ENCODE measurements at regions not wholly inside any gene's neighbourhood (a gene's known extent, or its start where the extent isn't known, plus 50 kb on each side); places are given as distances from the start of the nearest gene placed in this dataset.

DNA sequence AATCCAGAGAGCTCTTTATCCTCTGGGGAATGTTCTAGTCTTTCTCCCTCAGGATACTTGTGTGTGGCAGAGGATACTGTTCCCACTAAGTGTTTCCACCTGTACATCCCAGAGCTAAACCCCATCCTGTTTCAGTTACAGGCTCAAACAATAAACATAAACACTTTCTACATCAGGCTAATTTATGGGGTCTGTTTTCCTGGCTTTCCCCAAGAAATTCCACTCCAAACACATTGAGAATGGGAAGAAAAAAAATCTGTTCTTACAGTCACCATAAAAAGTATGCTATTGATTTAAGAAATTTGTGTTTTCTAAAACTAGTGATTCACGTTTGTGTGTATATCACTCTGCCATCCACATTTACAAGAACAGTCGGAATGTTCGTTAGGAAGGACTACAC lies 293.9 kb upstream of the FOXQ1 start:
- intact Hi-C loops (cut with DNase I): no loop called here
- DNase-seq (no peak), ATAC-seq (no peak)
- Histone ChIP-seq H3K4me1 (no peaks in the 10 kb centered on the region), H3K4me3 (no peak overlapping the region), H3K9me3 (no peaks in the 10 kb centered on the region), H3K27ac (no peak overlapping the region), H3K36me3 (no peaks in the 10 kb centered on the region), H3K27me3 (no peaks in the 10 kb centered on the region)
- no peak for TF ChIP-seq POLR2A (IDR thresholded peaks at IDR 0.05)
- TF ChIP-seq, protein P1, sequence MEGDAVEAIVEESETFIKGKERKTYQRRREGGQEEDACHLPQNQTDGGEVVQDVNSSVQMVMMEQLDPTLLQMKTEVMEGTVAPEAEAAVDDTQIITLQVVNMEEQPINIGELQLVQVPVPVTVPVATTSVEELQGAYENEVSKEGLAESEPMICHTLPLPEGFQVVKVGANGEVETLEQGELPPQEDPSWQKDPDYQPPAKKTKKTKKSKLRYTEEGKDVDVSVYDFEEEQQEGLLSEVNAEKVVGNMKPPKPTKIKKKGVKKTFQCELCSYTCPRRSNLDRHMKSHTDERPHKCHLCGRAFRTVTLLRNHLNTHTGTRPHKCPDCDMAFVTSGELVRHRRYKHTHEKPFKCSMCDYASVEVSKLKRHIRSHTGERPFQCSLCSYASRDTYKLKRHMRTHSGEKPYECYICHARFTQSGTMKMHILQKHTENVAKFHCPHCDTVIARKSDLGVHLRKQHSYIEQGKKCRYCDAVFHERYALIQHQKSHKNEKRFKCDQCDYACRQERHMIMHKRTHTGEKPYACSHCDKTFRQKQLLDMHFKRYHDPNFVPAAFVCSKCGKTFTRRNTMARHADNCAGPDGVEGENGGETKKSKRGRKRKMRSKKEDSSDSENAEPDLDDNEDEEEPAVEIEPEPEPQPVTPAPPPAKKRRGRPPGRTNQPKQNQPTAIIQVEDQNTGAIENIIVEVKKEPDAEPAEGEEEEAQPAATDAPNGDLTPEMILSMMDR (IDR thresholded peaks at IDR 0.05): no peak
- 65% methylated on average over 3 of the region's 3 CpGs for WGBS (ENCODE audit: insufficient coverage, low coverage, low lambda C conversion rate, missing lambda C conversion rate)

DNA sequence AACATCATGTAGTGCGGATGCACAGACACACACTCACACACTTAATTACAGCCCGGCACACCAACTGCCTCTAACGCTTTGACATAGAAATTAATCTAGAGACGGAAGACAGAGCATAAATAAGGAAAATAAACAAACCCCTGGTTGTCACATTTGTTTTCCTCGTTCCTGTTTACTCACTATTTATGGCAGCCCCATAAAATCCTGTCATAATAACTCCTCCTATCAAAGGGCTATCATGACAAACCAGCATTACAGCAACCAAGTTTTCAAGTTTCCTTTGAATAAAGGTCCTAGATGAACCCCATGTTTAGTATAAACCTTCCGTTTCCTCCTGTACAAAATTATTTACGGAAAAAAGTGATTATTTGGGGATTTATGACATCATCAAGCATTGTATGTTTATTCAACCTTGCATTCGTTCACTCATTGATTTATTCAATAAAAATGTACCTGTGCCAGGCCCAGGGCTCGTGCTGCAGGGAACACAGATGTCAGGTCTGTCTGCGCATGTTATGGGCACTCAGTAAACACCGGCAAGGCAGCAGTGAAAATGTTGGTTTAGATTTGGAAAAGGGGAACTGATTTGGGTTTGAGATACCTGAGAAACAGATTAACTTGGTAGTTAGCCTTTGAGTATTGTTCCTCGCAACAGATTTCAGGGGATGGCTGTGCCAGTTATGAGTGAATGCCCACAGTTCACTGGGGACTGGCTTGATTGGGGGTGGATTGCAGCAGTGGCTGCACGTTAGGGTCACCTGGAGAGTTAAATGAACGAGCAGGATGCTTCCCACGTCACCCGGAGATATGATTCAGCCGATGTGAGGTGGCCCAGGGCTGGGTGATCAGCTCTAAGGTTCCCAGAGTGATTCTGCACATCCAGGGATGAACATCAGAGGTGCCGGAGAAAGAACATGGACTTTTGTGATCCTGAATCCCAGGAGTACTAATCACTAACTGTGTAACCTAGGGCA lies 295.3 kb upstream of the FOXQ1 start:
- no peak for ATAC-seq
- WGBS (ENCODE audit: insufficient coverage, low coverage, low lambda C conversion rate, missing lambda C conversion rate): 65% methylated on average over 16 of the region's 18 CpGs
- no peak for DNase-seq
- intact Hi-C loops (cut with DNase I): no loop called here
- Histone ChIP-seq H3K4me1 (no peaks in the 10 kb centered on the region), H3K27ac (no peak overlapping the region), H3K36me3 (no peaks in the 10 kb centered on the region), H3K9me3 (no peaks in the 10 kb centered on the region), H3K4me3 (no peak overlapping the region), H3K27me3 (no peaks in the 10 kb centered on the region)
- TF ChIP-seq POLR2A (IDR thresholded peaks at IDR 0.05): no peak
- TF ChIP-seq, protein P1 (IDR thresholded peaks at IDR 0.05): no peak

DNA sequence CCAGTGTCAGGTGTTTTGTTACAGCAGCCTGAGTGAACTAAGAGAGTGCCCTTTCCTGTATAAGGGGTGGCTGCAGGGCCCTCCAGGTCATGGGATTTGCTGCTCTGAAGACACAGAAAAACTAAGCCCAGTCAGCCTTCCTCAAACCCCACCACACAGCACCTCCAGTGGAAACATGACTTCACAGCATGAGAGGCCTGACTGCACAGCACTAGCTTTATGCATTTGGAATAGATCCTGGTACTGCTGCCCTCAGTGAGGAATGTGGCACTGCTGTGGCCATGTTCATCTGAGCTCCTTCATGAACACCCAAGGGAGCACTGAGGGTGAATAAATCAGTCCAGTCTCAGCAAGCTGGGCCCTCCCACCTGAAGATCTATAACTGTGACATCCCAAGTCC lies 296.1 kb upstream of the FOXQ1 start:
- no peak overlapping the region for H3K4me3 ChIP-seq
- H3K27me3 ChIP-seq: no peaks in the 10 kb centered on the region
- DNase-seq (no peak), ATAC-seq (no peak)
- no peaks in the 10 kb centered on the region for H3K36me3 ChIP-seq
- no peaks in the 10 kb centered on the region for H3K9me3 ChIP-seq
- no peak for TF ChIP-seq POLR2A (IDR thresholded peaks at IDR 0.05)
- TF ChIP-seq, protein P1 (IDR thresholded peaks at IDR 0.05): no peak
- no peak overlapping the region for H3K27ac ChIP-seq
- no peaks in the 10 kb centered on the region for H3K4me1 ChIP-seq
- intact Hi-C loops (cut with DNase I): no loop called here

DNA sequence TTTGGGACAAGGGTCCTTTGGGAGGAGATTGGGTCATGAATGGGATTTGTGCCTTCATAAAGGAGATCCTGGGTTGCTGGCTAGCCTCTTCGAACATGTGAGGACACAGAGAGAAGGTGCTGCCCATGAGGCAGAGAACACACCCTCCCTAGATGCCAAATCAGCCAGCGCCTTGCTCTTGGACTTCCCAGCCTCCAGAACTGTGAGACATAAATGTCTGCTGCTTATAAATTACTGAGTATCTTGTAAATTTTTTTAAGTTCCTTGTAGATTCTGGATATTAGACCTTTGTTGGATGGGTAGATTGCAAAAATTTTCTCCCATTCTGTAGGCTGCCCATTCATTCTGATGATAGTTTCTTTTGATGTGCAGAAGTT lies 297.5 kb upstream of the FOXQ1 start:
- no peaks in the 10 kb centered on the region for H3K27me3 ChIP-seq
- DNase-seq (no peak), ATAC-seq (no peak)
- no peak overlapping the region for H3K27ac ChIP-seq
- H3K9me3 ChIP-seq: no peaks in the 10 kb centered on the region
- no peak for TF ChIP-seq POLR2A (IDR thresholded peaks at IDR 0.05)
- TF ChIP-seq, protein P1 (IDR thresholded peaks at IDR 0.05): no peak
- no peaks in the 10 kb centered on the region for H3K4me1 ChIP-seq
- H3K4me3 ChIP-seq: no peak overlapping the region
- H3K36me3 ChIP-seq: no peaks in the 10 kb centered on the region
- WGBS (ENCODE audit: insufficient coverage, low coverage, low lambda C conversion rate, missing lambda C conversion rate): 29% methylated on average over 2 of the region's 2 CpGs
- intact Hi-C loops (cut with DNase I): no loop called here
